Suprapubic skin (tissue), 3 donors: ENCODE measurements at regions not wholly inside any gene's neighbourhood (a gene's known extent, or its start where the extent isn't known, plus 50 kb on each side); places are given as distances from the start of the nearest gene placed in this dataset.

Experiments used
- POLR2A ChIP-seq, 2 donors: fragments of 450-650 bp; IDR thresholded peaks; one replicate each; pipeline ENCODE4 v1.6.1; 2017; ENCODE audit warnings: antibody characterized with exemption in 2 of 2, mild to moderate bottlenecking in 2 of 2, moderate library complexity in 2 of 2
- TF ChIP-seq, protein P1 (sequence below), 2 donors: fragments of 200-600 bp in 1 of 2; fragments of 450-650 bp in 1 of 2; sonication (generic) in 1 of 2; IDR thresholded peaks; one replicate each; pipeline ENCODE4 v1.5.1; 2016 to 2019; ENCODE audit warnings: antibody characterized with exemption in 2 of 2, mild to moderate bottlenecking in 1 of 2, moderate library complexity in 1 of 2

DNA sequence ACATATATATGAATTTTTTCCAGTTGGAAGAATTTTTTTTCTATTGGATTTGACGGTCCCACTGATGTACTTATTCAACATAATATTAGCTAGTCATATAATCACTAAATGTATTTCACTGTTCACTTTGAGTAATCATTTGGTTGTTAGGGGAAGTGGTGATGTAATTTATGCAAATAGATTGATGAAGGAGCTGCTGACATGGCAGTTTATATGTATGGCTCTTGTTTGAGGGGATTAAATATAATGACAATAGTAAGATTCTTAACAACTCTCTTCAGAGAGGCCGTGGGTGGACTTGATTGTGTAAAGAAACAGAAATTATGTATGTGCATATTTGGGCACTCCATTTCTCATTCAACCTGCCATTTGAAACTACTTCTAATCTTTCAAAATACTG, 653.6 kb upstream of the ADGRL4 start:
- TF ChIP-seq POLR2A (IDR thresholded peaks at IDR 0.05): no peak
- TF ChIP-seq, protein P1, sequence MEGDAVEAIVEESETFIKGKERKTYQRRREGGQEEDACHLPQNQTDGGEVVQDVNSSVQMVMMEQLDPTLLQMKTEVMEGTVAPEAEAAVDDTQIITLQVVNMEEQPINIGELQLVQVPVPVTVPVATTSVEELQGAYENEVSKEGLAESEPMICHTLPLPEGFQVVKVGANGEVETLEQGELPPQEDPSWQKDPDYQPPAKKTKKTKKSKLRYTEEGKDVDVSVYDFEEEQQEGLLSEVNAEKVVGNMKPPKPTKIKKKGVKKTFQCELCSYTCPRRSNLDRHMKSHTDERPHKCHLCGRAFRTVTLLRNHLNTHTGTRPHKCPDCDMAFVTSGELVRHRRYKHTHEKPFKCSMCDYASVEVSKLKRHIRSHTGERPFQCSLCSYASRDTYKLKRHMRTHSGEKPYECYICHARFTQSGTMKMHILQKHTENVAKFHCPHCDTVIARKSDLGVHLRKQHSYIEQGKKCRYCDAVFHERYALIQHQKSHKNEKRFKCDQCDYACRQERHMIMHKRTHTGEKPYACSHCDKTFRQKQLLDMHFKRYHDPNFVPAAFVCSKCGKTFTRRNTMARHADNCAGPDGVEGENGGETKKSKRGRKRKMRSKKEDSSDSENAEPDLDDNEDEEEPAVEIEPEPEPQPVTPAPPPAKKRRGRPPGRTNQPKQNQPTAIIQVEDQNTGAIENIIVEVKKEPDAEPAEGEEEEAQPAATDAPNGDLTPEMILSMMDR (IDR thresholded peaks at IDR 0.05): no peak
